NCI-H774 (cell line): ENCODE measurements at regions not wholly inside any gene's neighbourhood (a gene's known extent, or its start where the extent isn't known, plus 50 kb on each side); places are given as distances from the start of the nearest gene placed in this dataset.
"Not testable (repeated sequence)": the region's sequence is repeated elsewhere in the genome, so short reads cannot be mapped to it uniquely, and the experiment has no call there.

Experiments
- DNase-seq: peaks from one replicate; lab custom pipeline; 2025; lab: John Stamatoyannopoulos, UW

DNA sequence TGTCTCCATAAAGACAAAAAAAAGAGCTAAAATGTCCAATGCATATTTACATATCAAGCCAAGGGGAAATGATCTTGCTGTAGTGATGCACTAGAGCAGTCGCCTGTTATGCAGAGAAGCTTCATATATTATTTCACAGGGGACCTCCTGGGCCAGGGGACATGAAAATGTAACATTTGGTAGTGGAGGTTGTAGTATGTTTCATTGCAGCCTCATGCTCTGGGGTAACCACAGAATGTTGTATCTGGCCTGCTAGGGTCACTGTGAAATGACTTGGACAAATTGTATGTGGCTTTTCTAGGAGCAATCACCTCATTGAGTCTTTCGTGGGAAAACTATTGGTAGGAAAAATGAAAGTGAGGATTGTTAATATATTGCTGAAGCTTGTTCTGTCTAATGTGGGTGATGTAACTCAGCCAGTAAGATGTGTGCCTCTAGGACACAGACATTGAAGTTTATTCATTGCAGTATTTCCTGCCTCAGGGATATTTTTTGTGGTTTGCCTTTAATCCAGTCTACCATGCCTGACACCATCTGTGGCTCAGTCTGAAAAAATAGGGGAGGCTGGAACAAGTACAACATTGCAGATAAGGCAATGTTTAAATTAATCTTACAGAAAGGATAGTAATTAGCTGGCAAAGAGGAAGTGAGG is 430.8 kb upstream of the TNC start:
- DNase-seq = no peak

DNA sequence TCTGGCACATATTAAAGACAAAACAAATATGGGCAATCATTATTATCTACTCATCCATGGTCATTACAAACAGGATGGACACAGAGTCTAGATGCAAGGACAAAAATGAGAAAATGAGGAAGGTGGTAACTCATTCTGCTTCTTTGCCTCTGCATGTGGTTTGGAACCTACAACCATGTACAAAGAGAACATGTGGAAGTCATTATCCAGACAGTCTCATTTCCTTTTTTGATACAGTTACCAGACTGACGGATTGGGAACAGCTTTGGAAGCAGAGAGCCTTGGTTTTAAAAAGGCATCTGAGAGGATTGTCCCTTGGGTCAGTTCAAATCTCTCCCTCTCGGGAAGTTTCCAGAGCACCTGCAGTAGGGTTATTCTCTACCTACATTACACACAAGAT is 433.4 kb upstream of the TNC start:
- DNase-seq = no peak

DNA sequence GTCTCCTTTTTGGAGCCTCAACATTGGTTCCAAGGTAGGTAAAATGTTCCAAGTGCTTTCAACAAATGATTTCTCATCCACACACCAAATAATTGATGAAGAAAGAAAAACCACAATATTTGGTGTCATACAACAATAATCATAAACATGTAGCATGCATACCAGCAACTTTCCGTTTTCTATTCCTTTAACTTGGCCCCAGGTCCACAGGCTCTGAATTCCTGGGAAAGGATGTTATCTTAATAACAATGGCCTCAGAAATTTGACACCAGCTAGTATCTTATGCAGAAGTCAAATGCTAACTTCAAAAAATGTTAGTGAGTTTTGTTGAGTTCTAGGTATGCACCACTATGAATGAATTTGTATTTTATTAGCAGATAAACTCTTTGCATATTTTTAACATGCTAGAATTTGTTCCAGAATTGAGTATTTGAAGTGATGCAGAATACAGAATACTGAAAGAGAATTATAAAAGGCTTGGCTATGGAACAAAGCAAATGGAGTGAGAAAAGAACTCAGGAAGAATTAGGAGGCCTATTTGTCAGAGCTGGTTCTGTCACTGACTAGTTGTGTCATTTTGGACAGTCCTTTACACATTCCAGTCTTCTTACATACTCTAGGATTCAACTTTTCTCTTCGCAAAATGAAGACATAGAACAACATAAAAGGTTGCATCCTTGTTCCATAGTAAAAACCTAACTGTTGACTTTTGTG is 435.3 kb upstream of the TNC start:
- DNase-seq = no peak

DNA sequence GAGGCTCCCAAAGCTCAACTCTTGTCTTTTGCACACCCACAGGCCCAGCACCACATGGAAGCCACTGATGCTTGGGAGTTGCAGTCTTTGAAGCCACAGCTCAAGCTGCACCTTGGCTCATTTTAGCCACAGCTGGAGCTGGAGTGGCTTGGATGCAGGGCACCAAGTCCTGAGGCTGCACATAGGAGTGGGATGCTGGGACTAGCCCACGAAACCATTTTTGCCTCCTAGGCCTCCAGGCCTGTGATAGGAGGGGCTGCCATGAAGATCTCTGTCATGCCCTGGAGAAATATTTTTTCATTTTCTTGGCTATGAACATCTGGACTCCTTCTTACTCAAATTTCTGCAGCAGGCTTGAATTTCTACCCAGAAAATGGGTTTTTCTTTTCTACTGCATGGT is 438.5 kb upstream of the TNC start:
- DNase-seq = no peak

DNA sequence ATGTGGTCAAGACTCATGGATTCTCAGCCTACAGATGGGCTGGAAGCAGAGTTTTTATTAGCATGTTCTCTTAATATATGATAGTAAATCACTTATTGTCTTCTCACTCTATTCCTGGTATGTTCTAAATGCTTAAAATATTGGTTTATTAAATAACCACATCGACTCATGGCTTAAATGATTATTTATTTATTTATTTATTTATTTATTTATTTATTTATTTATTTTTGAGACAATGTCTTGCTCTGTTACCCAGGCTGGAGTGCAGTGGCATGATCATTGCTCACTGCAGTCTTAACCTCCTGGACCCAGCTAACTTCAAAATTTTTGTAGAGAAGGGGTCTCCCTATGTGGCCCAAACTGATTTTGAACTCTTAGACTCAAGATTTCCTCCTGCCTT is 457.2 kb upstream of the TNC start:
- no peak for DNase-seq

DNA sequence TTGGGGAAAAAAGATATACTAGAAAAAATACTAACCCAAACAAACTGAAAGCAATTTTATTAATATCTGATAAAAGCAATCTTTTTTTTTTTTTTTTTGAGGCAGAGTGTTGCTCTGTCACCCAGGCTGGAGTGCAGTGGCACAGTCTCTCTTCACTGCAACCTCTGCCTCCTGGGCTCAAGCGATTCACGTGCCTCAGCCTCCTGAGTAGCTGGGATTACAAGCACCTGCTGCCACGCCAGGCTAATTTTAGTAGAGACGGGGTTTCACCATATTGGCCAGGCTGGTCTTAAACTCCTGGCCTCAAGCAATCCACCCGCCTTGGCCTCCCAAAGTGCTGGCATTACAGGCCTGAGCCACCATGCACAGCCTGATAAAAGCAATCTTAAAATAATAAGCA is 467.5 kb upstream of the TNC start:
- DNase-seq = not testable (repeated sequence)

DNA sequence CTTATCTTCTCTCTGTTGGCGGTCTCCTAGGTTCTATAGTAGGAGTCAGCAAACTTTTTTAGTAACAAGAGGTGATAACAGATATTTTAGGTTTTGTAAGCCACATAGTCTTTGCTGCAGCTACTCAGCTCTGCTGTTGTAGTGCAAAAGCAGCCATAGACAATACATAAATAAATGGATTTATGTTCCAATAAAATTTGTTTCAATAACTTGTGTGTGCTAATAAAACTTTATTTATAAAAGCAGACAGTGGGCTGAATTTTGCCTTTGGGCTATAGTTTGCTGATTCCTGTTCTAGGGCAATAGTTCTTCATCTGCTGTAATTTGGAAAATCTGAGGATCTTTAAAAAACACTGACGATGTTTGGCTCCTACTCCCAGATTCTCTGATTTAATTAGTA is 469.4 kb upstream of the TNC start:
- DNase-seq = no peak

DNA sequence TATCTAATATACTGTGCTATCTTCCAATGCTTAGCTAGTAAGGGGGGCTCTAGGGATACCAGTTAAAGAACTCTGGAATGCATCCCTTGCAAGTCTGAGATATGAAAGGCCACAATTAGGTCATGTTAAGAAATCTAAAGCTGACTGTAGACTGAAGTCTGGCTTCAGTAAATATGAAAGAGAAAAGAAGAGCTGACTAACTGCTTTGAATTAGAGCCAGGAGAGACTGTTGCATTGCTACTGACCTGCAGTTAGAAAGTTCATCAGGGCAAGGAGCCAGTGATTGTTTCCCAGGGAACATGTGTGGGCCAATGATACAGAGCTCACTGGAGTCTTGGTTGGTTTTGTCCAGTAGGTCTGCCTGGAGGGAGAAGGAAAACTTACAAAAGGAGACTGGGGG is 472.1 kb upstream of the TNC start:
- no peak for DNase-seq

DNA sequence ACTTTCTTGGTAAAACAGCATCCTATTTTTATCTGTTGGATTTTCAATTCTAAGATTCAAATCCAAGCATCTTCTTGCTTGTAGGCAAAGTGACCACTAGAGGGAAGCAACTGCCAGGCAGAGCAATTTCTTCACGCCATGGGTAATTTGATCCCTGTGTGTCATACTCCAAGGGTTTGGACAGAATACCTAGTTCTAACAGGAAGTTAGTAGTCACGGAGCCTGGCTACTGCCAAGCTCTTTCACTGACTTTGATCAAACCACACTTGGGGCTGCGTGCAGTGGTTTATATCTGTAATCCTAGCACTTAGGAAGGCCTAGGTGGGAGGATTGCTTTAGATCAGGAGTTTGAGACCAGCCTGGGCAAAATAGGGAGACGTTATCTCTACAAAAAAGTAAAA is 473.6 kb upstream of the TNC start:
- DNase-seq = peak; percentile 78

DNA sequence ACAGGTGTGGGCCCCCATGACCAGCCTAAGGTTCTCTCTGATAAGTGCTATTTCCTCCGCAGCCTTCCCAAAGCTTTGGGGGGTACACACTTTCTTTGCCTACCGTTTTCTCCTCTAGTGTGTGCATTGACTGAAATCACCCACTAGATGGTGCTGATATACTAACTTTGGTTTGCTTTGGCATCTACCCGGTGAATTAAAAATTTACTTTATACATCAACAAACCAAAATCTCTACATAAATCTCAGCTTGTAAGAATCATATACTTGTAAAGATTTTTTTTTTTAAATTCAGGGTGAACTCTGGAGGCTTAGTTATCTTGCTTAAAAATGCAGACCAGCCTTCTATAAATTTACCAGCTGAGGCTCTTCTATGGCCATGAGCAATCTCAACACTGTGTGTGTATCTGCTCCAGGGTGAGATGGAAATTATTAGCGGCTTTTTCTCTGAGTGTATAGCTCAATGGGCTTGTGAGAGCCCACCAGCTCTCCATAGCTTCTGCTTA is 475.7 kb upstream of the TNC start:
- DNase-seq = peak; percentile 53

DNA sequence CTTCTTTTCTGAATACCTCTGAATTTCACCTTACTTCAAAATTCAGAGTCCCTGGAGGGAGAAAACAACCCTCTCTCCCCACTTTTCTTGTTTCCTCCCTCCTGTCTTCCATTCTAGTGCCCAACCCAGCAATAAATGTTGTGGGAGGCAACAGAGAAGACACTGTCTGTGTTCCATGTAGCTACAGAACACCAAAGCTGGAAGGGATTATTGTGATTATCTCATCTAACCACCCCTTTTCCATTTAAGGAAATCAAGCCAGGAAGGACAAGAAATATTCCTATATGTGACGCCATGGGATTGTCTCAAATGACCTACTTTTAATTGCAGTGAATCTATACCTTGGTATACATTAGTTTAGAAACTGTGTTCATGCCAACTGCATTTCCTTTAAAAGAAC is 476.6 kb upstream of the TNC start:
- DNase-seq = no peak

DNA sequence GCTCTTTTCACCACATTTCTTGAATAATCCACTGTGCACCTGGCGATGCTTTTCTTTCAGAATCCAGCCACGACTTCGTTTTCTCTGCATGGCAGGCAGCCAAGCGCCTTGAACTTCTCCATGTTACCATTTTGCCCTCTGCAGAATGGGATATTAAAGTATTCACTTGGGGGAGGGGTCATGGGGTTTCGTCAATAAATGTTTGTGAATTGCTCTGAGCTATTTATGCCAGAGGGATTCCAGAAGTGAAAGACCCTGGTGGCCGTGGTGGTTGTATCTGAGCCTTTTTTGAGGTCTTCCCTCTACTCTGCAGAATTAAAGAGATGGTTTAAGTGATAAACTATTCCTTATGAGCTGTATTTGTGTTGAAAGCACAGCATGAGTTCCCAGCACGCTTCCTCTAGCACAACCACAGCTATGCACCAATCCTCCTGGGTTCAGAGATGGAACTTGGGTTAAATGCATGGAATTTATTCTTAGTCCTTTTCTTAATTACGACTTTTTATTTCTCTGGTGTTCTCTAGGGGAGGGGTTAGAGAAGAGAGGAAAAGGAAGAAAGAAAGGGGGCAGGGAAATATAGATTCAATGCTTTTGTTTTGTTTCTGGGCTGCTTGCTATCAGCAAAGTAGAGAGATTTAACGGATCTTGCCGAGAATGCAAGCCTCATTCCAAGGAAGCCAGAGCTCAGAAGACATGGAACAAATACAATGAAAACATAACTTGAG is 478.2 kb upstream of the TNC start:
- no peak for DNase-seq

DNA sequence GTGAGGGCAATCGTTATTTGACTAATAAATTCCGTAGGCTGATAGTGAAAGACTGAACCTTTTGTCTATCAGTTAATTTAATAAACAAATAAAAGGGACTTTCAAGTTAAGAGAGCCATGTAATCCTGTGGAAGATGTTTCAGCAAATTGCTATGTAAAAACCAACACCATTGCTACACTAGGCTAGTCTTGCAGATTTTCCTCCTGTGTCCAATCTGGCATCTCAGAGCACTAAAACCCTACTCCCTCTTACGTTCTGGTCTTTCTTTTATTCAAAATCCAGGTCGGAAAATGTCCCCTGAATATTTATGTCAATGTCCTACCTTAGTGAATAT is 478.8 kb upstream of the TNC start:
- no peak for DNase-seq

DNA sequence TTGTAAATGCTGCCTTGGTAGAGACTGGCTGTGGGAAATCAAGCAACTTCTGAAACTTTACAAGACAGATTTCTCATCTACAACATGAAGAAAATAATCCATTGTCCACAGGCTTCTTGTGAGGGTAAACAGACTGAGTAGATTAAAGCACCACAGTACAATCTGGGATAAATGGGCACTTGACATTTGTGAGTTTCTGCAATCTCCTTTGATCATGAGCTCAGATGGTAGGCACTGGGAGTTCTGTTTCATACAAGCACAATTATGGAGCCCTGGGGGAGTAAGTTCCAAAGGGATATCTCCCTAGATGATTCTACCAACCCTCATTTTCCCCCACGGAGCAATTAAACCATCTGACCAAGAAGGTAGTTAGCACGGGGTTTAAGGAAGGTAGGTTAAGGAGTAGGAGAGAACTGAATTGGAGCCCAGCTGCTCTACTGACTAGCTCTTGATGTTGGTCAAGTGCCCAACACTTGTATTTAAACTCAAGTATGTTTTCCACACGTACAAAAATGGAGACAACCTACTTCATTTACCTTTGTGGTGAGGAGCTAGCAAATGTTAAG is 479.5 kb upstream of the TNC start:
- DNase-seq = no peak

DNA sequence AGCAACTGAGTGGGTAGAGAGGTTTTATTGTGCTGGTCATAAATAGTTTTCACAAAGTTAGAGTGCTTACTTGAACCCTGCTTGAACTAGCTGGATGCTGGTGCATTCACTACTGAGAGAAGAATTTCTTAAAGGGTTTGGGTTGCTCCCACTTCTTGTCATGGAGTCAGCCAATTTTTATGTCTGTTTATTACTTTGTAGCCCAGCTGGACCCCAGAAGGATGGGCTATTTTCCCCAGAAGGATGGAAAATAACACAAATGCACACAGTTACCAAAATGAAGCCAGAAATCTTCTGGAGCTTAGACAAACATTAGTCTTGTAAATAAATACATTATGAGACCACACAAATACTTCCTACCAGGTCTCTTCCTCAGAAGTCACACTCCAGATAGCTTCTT is 480.8 kb upstream of the TNC start:
- DNase-seq = no peak

DNA sequence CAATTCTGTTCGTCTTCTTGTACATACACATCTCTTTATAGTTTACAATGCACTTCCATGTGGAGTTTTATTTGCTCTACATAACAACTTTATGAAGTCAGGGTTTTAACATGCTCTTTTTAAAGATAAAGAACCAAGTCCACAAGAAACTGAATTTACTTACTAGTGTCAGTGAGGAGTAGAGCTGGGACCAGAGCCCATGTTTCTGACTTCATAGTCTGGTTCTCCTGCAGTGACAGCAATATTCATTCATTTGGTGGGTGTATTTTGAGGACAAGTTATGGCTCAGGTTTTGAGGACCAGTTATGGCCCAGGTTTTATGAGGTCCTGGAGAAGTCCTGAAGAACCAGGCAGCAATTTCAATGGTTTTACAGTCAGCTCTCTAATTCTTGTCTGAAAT is 481.9 kb upstream of the TNC start:
- no peak for DNase-seq

DNA sequence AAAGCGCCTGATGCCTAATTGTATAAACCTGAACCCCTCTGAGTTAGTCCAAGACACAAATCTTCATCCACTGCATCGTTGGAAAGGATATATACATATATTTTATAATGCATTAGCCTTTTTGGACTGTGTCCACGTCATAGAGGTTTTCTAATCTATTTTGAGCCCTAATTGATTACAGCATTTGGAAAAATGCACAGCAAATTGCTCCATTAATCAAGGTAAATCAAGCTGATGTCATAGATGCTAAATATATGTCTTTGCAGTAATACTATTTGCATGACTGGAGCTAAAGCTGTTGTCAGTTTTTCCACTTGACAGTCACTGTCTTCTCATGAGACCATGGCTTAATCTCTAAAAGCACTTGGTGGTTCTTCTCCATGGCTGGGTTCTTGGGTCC is 483.5 kb upstream of the TNC start:
- DNase-seq = no peak

DNA sequence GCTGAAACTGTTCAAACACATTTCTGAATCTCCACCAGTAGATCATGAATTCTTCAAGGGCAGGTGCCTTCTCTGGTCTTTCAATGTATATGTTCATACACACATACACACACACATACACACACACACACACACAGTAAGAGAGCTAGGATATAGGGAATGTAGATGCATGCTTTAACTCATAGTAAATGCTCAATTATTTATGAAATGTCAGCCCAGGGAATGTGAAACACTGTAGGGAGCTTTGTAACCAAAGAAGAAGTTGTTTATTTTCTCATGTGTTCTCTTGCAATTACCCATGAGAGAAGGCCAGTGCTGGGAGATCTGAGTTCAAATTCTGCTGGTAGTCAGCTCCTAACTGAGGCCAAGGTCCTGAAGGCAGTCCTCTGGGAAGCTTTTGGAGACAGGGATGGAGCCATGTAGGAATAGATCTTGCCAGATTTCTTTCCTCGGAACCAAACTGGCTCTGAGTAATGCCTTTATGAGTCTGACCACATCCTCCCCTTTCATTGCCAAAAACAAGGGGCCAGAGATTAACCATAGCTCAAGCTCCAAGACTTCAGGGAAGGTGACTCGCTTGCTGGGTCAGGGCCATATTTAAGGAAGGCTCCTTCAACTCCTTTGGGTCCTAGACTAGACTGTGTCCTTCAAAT is 487.0 kb upstream of the TNC start:
- no peak for DNase-seq

DNA sequence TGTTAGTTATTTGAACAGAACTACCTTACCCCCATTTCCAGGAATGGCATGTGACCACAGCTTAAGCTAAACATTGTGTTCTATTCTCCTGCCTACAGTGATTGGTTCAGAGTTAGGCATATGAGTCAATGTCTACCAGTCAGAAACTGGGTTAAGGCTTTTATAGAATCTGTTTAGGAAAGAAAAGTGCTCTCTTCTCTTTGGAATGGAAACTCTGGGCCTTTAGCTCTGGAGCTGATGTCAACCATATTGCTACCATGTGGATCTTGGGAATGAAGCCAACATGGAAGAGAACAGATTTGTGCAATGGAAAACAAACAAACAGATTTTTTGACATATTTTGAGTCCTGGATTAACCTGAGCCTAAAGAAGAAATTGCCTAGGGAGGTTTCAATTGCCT is 488.9 kb upstream of the TNC start:
- no peak for DNase-seq

DNA sequence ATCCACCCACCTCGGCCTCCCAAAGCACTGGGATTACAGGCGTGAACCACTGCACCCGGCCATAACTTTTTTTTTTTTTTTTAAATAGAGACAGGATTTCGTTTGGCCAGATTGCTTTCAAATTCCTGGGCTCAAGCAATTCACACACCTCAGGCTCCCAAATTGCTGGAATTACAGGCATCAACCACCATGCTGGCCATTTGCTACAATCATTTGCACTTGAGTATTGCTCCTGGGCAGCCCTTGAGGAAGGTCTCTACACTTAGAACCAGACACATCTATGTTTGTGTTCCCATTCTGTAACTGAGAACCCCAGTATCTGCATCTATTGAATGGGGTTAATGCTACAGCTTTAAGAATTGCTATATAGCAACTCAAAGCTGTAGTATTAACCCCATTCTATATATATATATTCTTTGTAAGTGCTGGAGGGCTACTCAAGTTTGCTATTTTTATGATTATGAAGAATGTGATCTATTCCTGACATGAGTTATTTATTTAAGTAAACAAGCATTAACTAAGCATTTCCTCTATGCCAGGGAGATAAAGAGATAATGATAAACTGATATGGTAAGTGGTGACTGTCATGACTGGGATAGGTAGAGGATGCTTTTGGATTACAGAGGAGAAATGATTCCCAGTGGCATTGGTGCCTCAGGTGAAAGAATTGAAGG is 496.5 kb upstream of the TNC start:
- no peak for DNase-seq

DNA sequence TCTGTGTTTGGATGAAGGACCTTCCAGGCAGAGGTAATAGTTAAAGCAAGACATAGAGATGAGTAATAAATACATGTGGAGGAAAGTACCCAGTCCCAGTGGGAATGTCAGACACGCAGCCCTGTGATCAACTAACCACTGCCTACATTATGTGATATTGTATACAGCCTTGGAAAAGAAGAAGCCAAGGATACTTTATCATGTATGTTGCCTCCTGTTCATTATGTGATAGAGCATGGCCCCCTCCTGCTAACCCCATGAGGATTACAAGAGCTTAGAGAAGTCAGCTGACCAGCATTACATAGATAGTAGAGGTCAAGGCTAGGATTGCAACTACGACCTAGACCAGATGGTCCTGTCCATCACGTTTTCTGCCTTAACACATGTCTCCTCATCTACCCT is 497.0 kb upstream of the TNC start:
- no peak for DNase-seq
